ENCODE measurements at regions not wholly inside any gene's neighbourhood (a gene's known extent, or its start where the extent isn't known, plus 50 kb on each side); places are given as distances from the start of the nearest gene placed in this dataset.
A peak's percentile ranks its signal among the peaks of the same experiment; 100 is the strongest.
"Not testable (repeated sequence)": the region's sequence is repeated elsewhere in the genome, so short reads cannot be mapped to it uniquely, and the experiment has no call there.

- not testable (repeated sequence) for DNase-seq
Observed at GRCh38 chr15:30195355-30196008, 60.6 kb downstream of the GOLGA8T start.

- peak; percentile 10 for DNase-seq
Observed at GRCh38 chr15:30196009-30196375, 61.1 kb downstream of the GOLGA8T start.

GRCh38 chr15:30196769-30197168 lies 61.9 kb downstream of the GOLGA8T start:
- DNase-seq = not testable (repeated sequence)

GRCh38 chr15:30201517-30201916 lies 66.7 kb downstream of the GOLGA8T start:
- DNase-seq = not testable (repeated sequence)

GRCh38 chr15:30213733-30214132 lies 78.9 kb downstream of the GOLGA8T start:
- DNase-seq = not testable (repeated sequence)

GRCh38 chr15:30221803-30222202 lies 87.0 kb downstream of the GOLGA8T start:
- DNase-seq = not testable (repeated sequence)

GRCh38 chr15:30222798-30223591 lies 88.1 kb downstream of the GOLGA8T start:
- not testable (repeated sequence) for DNase-seq

GRCh38 chr15:30225233-30225891 lies 90.5 kb downstream of the GOLGA8T start:
- not testable (repeated sequence) for DNase-seq

- not testable (repeated sequence) for DNase-seq
Observed at GRCh38 chr15:30261432-30262141, 126.7 kb downstream of the GOLGA8T start.

GRCh38 chr15:30262142-30262460 lies 127.2 kb downstream of the GOLGA8T start:
- not testable (repeated sequence) for DNase-seq

- DNase-seq = not testable (repeated sequence)
Observed at GRCh38 chr15:30264000-30264399, 129.1 kb downstream of the GOLGA8T start.

GRCh38 chr15:30295150-30295844 lies 98.0 kb downstream of the CHRFAM7A start:
- not testable (repeated sequence) for DNase-seq

- not testable (repeated sequence) for DNase-seq
Observed at GRCh38 chr15:30303968-30304367, 89.4 kb downstream of the CHRFAM7A start.
